Chondrocyte (in vitro differentiated cells): ENCODE measurements at regions not wholly inside any gene's neighbourhood (a gene's known extent, or its start where the extent isn't known, plus 50 kb on each side); places are given as distances from the start of the nearest gene placed in this dataset.

Experiments used
- DNase-seq: peaks from one replicate; pipeline ENCODE4 v3.0.0; 2021; ENCODE audit warnings: mixed read lengths, low spot score
- H3K27ac Mint-ChIP-seq: one replicate; pipeline ENCODE4 v1.8.0; 2021; ENCODE audit warnings: mild to moderate bottlenecking, moderate library complexity, mixed read lengths; ENCODE audit not compliant: unreplicated experiment
- H3K27me3 Mint-ChIP-seq: 2 replicates; pipeline ENCODE4 v1.8.0; 2021; ENCODE audit warnings: low read depth, mixed read lengths
- H3K36me3 Mint-ChIP-seq: 2 replicates; pipeline ENCODE4 v1.8.0; 2021; ENCODE audit warnings: low read depth, mixed read lengths
- H3K4me1 Mint-ChIP-seq: 2 replicates; pipeline ENCODE4 v1.8.0; 2021; ENCODE audit warnings: low read depth, mild to moderate bottlenecking, mixed read lengths
- H3K4me3 Mint-ChIP-seq: one replicate; pipeline ENCODE4 v1.8.0; 2021; ENCODE audit warnings: mild to moderate bottlenecking, moderate library complexity, mixed read lengths; ENCODE audit not compliant: unreplicated experiment
- H3K9me3 Mint-ChIP-seq: 2 replicates; pipeline ENCODE4 v1.8.0; 2021; ENCODE audit warnings: low read depth, mixed read lengths
- CTCF ChIP-seq: fragments of 200-600 bp; sonication (generic); IDR thresholded peaks from 2 replicates; pipeline ENCODE4 v1.5.0; 2021; ENCODE audit warnings: antibody characterized with exemption, mild to moderate bottlenecking, moderate library complexity

- Mint-ChIP-seq H3K4me3 (no peak overlapping the region), H3K36me3 (no peaks in the 10 kb centered on the region), H3K27me3 (no peaks in the 10 kb centered on the region), H3K4me1 (no peaks in the 10 kb centered on the region), H3K27ac (no peak overlapping the region), H3K9me3 (no peaks in the 10 kb centered on the region)
- no peak for TF ChIP-seq CTCF
- no peak for DNase-seq
Observed at GRCh38 chr15:95519887-95520286, 810.6 kb upstream of the NR2F2 start.

- DNase-seq, result no peak
- Mint-ChIP-seq H3K4me3 (no peak overlapping the region), H3K9me3 (no peaks in the 10 kb centered on the region), H3K27ac (no peak overlapping the region), H3K27me3 (no peaks in the 10 kb centered on the region), H3K36me3 (no peaks in the 10 kb centered on the region), H3K4me1 (no peaks in the 10 kb centered on the region)
- no peak for TF ChIP-seq CTCF
Observed at GRCh38 chr15:95520511-95520910, 810.0 kb upstream of the NR2F2 start.

- DNase-seq, result no peak
- no peak overlapping the region for H3K4me3 Mint-ChIP-seq
- H3K27ac Mint-ChIP-seq, result no peak overlapping the region
- no peaks in the 10 kb centered on the region for H3K4me1 Mint-ChIP-seq
- TF ChIP-seq CTCF, result no peak
- H3K9me3 Mint-ChIP-seq, result no peaks in the 10 kb centered on the region
- H3K27me3 Mint-ChIP-seq, result no peaks in the 10 kb centered on the region
- no peaks in the 10 kb centered on the region for H3K36me3 Mint-ChIP-seq
Observed at GRCh38 chr15:95520922-95521321, 809.6 kb upstream of the NR2F2 start.

GRCh38 chr15:95522533-95522932 lies 808.0 kb upstream of the NR2F2 start:
- H3K36me3 Mint-ChIP-seq, result no peaks in the 10 kb centered on the region
- no peaks in the 10 kb centered on the region for H3K4me1 Mint-ChIP-seq
- TF ChIP-seq CTCF, result no peak
- peaks cover 9% of the 10 kb centered on the region for H3K9me3 Mint-ChIP-seq
- no peak for DNase-seq
- no peak overlapping the region for H3K4me3 Mint-ChIP-seq
- no peak overlapping the region for H3K27ac Mint-ChIP-seq
- H3K27me3 Mint-ChIP-seq, result no peaks in the 10 kb centered on the region

- no peak for DNase-seq
- no peak overlapping the region for H3K27ac Mint-ChIP-seq
- peaks cover 9% of the 10 kb centered on the region for H3K9me3 Mint-ChIP-seq
- no peaks in the 10 kb centered on the region for H3K36me3 Mint-ChIP-seq
- no peaks in the 10 kb centered on the region for H3K27me3 Mint-ChIP-seq
- TF ChIP-seq CTCF, result no peak
- no peak overlapping the region for H3K4me3 Mint-ChIP-seq
- H3K4me1 Mint-ChIP-seq, result peaks cover 3% of the 10 kb centered on the region
Observed at GRCh38 chr15:95528920-95529319, 801.6 kb upstream of the NR2F2 start.
